Fibroblast of mammary gland (primary cell): ENCODE measurements at regions not wholly inside any gene's neighbourhood (a gene's known extent, or its start where the extent isn't known, plus 50 kb on each side); places are given as distances from the start of the nearest gene placed in this dataset.
A peak's percentile ranks its signal among the peaks of the same experiment; 100 is the strongest.

Experiments used
- DNase-seq: peaks from one replicate; pipeline ENCODE4 v3.0.0-alpha.2; 2010; ENCODE audit warnings: low read depth
- H3K4me3 ChIP-seq: 2 replicates; pipeline ENCODE4 v1.5.1; 2011; ENCODE audit warnings: low read depth, mild to moderate bottlenecking, low read length, moderate library complexity; ENCODE audit not compliant: control insufficient read depth
- TF ChIP-seq, protein P1 (sequence below): conservative IDR thresholded peaks from 2 replicates; pipeline ENCODE4 v1.5.1; 2011; ENCODE audit warnings: low read depth, low read length, inconsistent platforms; ENCODE audit not compliant: control insufficient read depth, insufficient read depth

DNA sequence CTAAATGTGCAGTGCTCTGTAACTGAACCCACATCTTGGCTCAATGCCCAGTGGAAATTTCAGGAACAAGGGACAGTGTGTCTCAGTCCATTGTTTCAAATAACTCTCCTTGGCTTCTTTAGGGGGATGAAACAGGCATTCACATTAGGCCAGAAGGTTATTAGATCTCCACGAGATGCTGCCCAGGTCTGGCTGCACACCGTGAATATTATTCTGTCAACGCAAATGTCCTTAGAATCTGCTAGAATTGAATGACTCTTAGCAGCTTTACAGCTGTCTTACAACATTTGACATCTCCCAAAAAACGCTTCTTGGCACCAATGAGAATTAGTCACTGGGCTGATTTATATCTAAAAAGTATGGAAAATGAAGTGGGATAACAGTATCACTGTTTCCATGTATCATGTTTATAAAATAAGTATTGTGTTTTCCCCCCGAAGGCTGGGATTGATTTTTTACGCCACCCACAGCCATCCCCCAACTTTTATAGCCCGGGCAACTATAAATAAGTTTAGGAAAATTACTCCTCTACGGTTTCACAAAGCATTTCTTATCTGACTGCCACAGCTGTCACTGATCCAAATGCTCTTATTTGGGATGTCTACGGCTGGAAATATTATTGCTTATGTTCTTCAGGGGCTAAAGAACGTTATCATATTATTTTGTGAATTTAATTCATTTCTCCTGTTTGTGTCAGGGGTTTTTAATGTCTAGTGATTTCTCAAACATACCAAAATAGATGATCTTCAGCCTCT is 559.7 kb upstream of the FAT1 start:
- no peak overlapping the region for H3K4me3 ChIP-seq
- TF ChIP-seq, protein P1, sequence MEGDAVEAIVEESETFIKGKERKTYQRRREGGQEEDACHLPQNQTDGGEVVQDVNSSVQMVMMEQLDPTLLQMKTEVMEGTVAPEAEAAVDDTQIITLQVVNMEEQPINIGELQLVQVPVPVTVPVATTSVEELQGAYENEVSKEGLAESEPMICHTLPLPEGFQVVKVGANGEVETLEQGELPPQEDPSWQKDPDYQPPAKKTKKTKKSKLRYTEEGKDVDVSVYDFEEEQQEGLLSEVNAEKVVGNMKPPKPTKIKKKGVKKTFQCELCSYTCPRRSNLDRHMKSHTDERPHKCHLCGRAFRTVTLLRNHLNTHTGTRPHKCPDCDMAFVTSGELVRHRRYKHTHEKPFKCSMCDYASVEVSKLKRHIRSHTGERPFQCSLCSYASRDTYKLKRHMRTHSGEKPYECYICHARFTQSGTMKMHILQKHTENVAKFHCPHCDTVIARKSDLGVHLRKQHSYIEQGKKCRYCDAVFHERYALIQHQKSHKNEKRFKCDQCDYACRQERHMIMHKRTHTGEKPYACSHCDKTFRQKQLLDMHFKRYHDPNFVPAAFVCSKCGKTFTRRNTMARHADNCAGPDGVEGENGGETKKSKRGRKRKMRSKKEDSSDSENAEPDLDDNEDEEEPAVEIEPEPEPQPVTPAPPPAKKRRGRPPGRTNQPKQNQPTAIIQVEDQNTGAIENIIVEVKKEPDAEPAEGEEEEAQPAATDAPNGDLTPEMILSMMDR, result no peak
- no peak for DNase-seq

GRCh38 chr4:187286525-187286924 is 562.9 kb upstream of the FAT1 start:
- TF ChIP-seq, protein P1, result no peak
- no peak for DNase-seq
- H3K4me3 ChIP-seq, result no peak overlapping the region

- TF ChIP-seq, protein P1, result no peak
- H3K4me3 ChIP-seq, result no peak overlapping the region
- DNase-seq, result no peak
These were observed 565.7 kb upstream of the FAT1 start for GRCh38 chr4:187289371-187289770.

DNA sequence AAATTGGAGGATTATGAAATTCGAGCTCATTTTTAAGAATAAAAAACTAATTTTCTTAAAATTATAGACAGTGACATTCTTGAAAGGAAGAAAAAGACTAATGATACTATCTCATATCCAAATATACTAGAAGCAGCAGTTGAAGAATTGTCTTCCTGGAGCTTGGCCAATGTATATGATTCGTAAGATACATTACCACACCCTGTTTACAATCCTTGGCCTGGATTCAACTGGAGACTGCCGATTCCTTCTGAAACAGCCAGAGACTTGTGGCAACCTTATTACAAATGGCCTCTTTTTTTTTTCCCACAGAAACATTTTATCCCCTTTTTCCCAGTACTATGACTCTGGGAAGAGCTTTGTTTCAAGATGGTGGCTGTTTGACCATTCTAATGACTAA is 571.2 kb upstream of the FAT1 start:
- no peak overlapping the region for H3K4me3 ChIP-seq
- TF ChIP-seq, protein P1, result no peak
- peak; percentile 22 for DNase-seq

DNA sequence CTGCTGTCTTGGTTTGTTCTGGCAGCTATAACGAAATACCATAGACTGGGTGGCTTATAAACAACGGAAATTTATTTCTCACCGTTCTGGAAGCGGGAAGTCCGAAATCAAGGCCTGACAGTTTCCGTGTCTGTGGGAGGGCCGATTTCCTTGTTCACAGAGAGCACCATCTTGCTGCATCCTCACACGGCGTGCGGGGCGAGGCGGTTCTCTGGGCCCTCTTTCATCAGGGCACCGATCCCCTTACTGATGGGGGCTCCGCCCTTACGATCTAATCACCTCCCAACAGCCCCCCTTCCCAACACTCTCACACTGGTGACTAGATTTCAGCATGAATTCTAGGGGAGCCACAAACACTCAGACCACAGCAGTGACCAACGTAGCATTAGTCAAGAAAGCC is 578.3 kb upstream of the FAT1 start:
- no peak overlapping the region for H3K4me3 ChIP-seq
- TF ChIP-seq, protein P1, result no peak
- no peak for DNase-seq

DNA sequence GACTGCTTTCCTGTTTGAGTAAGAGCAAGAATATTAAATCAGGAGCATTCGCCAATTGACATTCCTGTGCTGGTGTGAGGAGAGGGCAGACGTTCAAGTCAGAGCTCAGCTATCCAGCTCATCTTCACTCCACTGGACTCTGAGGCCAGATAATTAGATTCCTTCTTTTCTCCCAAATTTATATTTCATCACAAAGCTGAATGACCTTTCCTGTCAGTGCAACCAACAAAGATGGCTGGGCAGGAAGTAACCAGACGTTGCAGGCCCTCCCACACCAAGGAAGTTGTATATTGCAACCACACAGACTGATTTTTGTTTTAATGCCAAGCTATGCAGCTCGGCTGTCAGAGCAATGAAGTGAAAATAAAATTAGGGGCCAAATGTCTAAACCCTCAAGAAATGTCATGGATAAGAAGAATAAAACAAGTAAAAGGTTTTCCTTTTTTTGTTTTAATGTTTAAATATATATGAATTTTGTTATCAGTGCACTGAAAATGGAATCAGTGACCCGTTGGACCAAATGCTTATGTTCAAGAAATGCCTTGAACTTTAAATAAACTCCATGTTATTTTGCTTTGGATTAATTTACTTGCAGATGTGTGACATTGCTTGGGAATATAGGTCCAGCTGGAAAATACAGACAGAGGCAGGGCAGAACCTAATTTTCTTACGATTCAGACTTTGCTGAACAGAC is 578.9 kb upstream of the FAT1 start:
- H3K4me3 ChIP-seq, result no peak overlapping the region
- TF ChIP-seq, protein P1, result no peak
- peak; percentile 10 for DNase-seq

DNA sequence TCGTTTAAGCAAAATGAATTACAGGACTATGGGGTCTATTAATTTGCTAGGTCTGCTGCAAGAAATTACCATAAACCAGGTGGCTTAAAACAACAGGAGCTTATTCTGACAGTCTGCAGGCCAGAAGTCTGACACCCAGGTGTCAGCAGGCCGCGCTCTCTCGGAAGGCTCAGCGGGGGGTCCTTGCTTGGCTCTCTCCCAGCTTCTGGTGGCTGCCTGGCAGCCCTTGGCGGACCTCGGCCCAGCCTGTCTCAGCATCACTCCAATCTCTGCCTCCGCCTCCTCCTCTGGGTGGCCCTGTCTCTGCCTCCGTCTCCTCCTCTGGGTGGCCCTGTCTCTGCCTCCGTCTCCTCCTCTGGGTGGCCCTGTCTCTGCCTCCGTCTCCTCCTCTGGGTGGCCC is 580.5 kb upstream of the FAT1 start:
- DNase-seq, result no peak
- TF ChIP-seq, protein P1, result no peak
- no peak overlapping the region for H3K4me3 ChIP-seq
